ENCODE measurements at regions not wholly inside any gene's neighbourhood (a gene's known extent, or its start where the extent isn't known, plus 50 kb on each side); places are given as distances from the start of the nearest gene placed in this dataset.

GRCh38 chr17:31673076-31673475, 186.0 kb downstream of the COPRS start:
- Histone ChIP-seq H3K36me3 (ENCODE audit: control insufficient read depth in 4 of 4, insufficient read depth in 3 of 4, low read depth in 1 of 4, low read length in 3 of 4) (no peaks in the 10 kb centered on the region), H3K4me3 (ENCODE audit: low read depth in 1 of 3, low read length in 3 of 3) (no peak overlapping the region), H3K9ac (ENCODE audit: low read depth in 1 of 2, low read length in 2 of 2) (no peak overlapping the region), H3K27ac (ENCODE audit: low read depth in 1 of 2, low read length in 2 of 2) (no peak overlapping the region), H3K27me3 (ENCODE audit: control insufficient read depth in 4 of 4, insufficient read depth in 4 of 4, low read length in 3 of 4) (no peaks in the 10 kb centered on the region), H3K9me3 (ENCODE audit: control insufficient read depth in 4 of 4, low read length in 3 of 4) (no peaks in the 10 kb centered on the region), H3K4me1 (ENCODE audit: control insufficient read depth in 4 of 4, insufficient read depth in 4 of 4, low read length in 3 of 4) (no peaks in the 10 kb centered on the region)
- TF ChIP-seq FOXA1 (IDR thresholded peaks at IDR 0.05) (no peak), JUND (IDR thresholded peaks at IDR 0.05) (no peak), RXRA (IDR thresholded peaks at IDR 0.05) (no peak), CTCF (IDR thresholded peaks at IDR 0.05; ENCODE audit: low read depth, low read length, missing input control) (no peak), ATF3 (IDR thresholded peaks at IDR 0.05) (no peak), EGR1 (IDR thresholded peaks at IDR 0.05; ENCODE audit: low read depth in 2 of 2) (no peak), YY1 (IDR thresholded peaks at IDR 0.05) (no peak), FOXA2 (IDR thresholded peaks at IDR 0.05) (no peak), RAD21 (IDR thresholded peaks at IDR 0.05) (no peak), MAX (IDR thresholded peaks at IDR 0.05) (no peak), HNF4G (IDR thresholded peaks at IDR 0.05) (no peak), GABPA (IDR thresholded peaks at IDR 0.05 in 1 of 2, conservative IDR thresholded peaks at IDR 0.05 in 1 of 2) (no peak), REST (IDR thresholded peaks at IDR 0.05) (no peak), HNF4A (conservative IDR thresholded peaks at IDR 0.05) (no peak), ZBTB33 (IDR thresholded peaks at IDR 0.05) (no peak), TAF1 (conservative IDR thresholded peaks at IDR 0.05) (no peak), SP1 (IDR thresholded peaks at IDR 0.05) (no peak), NR2F2 (IDR thresholded peaks at IDR 0.05) (no peak)
- no peak for DNase-seq (ENCODE audit: low spot score)
- 57% methylated on average over 8 of the region's 8 CpGs for WGBS

Measured in liver (tissue), 8 donors.